T-helper 1 cell treated with Interleukin-12 subunit alpha and Interleukin-12 subunit beta and Interleukin-4 antibody, amounts not matched to agents 30 ng/mL and 1 ng/mL, for 36 hours (primary cell): ENCODE measurements at regions not wholly inside any gene's neighbourhood (a gene's known extent, or its start where the extent isn't known, plus 50 kb on each side); places are given as distances from the start of the nearest gene placed in this dataset.

Experiments used
- intact Hi-C: fragments of 100-400 bp; cut with micrococcal nuclease; formaldehyde crosslinking; loops from one replicate; pipeline ENCODE4 v1.15.1; 2024

GRCh38 chr12:76611533-76611932 lies 52.0 kb upstream of the OSBPL8 start:
- intact Hi-C loops, result no loop called here

- intact Hi-C loops, result no loop called here
Measured at GRCh38 chr12:76614364-76614763, 54.8 kb upstream of the OSBPL8 start.

- intact Hi-C loops, result no loop called here
Measured at GRCh38 chr12:76618031-76618430, 58.5 kb upstream of the OSBPL8 start.

GRCh38 chr12:76621582-76622024 lies 62.0 kb upstream of the OSBPL8 start:
- intact Hi-C loops, result loop anchor here (1.0 to 5.0 kb wide), 5 partner anchors 143 to 1306 kb away; partner anchors contain the start of gene ZDHHC17

GRCh38 chr12:76622351-76622750 lies 62.8 kb upstream of the OSBPL8 start:
- intact Hi-C loops, result loop anchor here (5.0 kb wide), 1 partner anchor 1305 kb away; no protein-coding TSS in a partner anchor

- intact Hi-C loops, result loop anchor here (5.0 kb wide), 1 partner anchor 1304 kb away; no protein-coding TSS in a partner anchor
Measured at GRCh38 chr12:76622915-76623314, 63.3 kb upstream of the OSBPL8 start.

GRCh38 chr12:76623931-76624330 lies 64.4 kb upstream of the OSBPL8 start:
- intact Hi-C loops, result loop anchor here (5.0 kb wide), 1 partner anchor 1303 kb away; no protein-coding TSS in a partner anchor

GRCh38 chr12:76627346-76628135 lies 68.0 kb upstream of the OSBPL8 start:
- intact Hi-C loops, result no loop called here

- intact Hi-C loops, result no loop called here
Measured at GRCh38 chr12:76628745-76629144, 69.2 kb upstream of the OSBPL8 start.

GRCh38 chr12:76631741-76632140 lies 72.2 kb upstream of the OSBPL8 start:
- intact Hi-C loops, result no loop called here

GRCh38 chr12:76633415-76633814 lies 73.8 kb upstream of the OSBPL8 start:
- intact Hi-C loops, result no loop called here

- intact Hi-C loops, result no loop called here
Measured at GRCh38 chr12:76634133-76634532, 74.6 kb upstream of the OSBPL8 start.

GRCh38 chr12:76636121-76636692 lies 76.6 kb upstream of the OSBPL8 start:
- intact Hi-C loops, result no loop called here

- intact Hi-C loops, result no loop called here
Measured at GRCh38 chr12:76637807-76638206, 78.2 kb upstream of the OSBPL8 start.

GRCh38 chr12:76639646-76640045 lies 80.1 kb upstream of the OSBPL8 start:
- intact Hi-C loops, result no loop called here

GRCh38 chr12:76641073-76641472 lies 81.5 kb upstream of the OSBPL8 start:
- intact Hi-C loops, result no loop called here

GRCh38 chr12:76641961-76642360 lies 82.4 kb upstream of the OSBPL8 start:
- intact Hi-C loops, result no loop called here

- intact Hi-C loops, result no loop called here
Measured at GRCh38 chr12:76643438-76643837, 83.9 kb upstream of the OSBPL8 start.

- intact Hi-C loops, result no loop called here
Measured at GRCh38 chr12:76644950-76645349, 85.4 kb upstream of the OSBPL8 start.

- intact Hi-C loops, result no loop called here
Measured at GRCh38 chr12:76645934-76646333, 86.4 kb upstream of the OSBPL8 start.

- intact Hi-C loops, result no loop called here
Measured at GRCh38 chr12:76646366-76646765, 86.8 kb upstream of the OSBPL8 start.

- intact Hi-C loops, result no loop called here
Measured at GRCh38 chr12:76649099-76649498, 89.5 kb upstream of the OSBPL8 start.

GRCh38 chr12:76652402-76652801 lies 92.8 kb upstream of the OSBPL8 start:
- intact Hi-C loops, result no loop called here
